HepG2 (cell line): ENCODE measurements at regions not wholly inside any gene's neighbourhood (a gene's known extent, or its start where the extent isn't known, plus 50 kb on each side); places are given as distances from the start of the nearest gene placed in this dataset.

Source experiments
- ATAC-seq: fragments of 200-7000 bp; cut with Tn5 transposase; 3 replicates; pipeline ENCODE4 v1.9.1; 2020; ENCODE audit warnings: mild to moderate bottlenecking, moderate library complexity
- BruUV-seq: library from RNA; stranded (reverse); fragments of 400-500 nt; replicated peaks from 2 replicates; lab custom pipeline; 2021; lab: Mats Ljungman, UMichigan
- CTCF ChIA-PET: fragments of 300-600 bp; formaldehyde crosslinking; extraction: SDS; loops from one replicate; lab custom pipeline; 2021; ENCODE audit warnings: low total read pairs, inconsistent platforms, low intra/inter-chr PET ratio; lab: Yijun Ruan, JAX
- POLR2A ChIA-PET: fragments of 350-600 bp; sonication (Branson Sonifier 250); formaldehyde crosslinking; loops from one replicate; lab custom pipeline; 2020; ENCODE audit warnings: antibody characterized with exemption, inconsistent platforms; lab: Yijun Ruan, JAX
- DNase-seq: peaks from one replicate; pipeline ENCODE4 v3.0.0-alpha.2; 2015; ENCODE audit warnings: low spot score
- FAIRE-seq: peaks from 3 replicates; lab custom pipeline; 2011; peaks lifted over from hg19 to GRCh38; lab: Jason Lieb, UNC
- H2AFZ ChIP-seq: one replicate; pipeline ENCODE4 v1.6.1; 2011; ENCODE audit warnings: low read length, inconsistent platforms
- H3K27ac ChIP-seq: fragments of 300-600 bp; 3 replicates; pipeline ENCODE4 v1.8.0; 2011; ENCODE audit warnings: mixed run types, mild to moderate bottlenecking, mixed read lengths, low read length, inconsistent platforms; ENCODE audit not compliant: insufficient read depth; ENCODE audit errors: extremely low read length
- H3K27me3 ChIP-seq, 2 experiments: fragments of 200-600 bp in 1 of 2; 2 replicates in 1 of 2; 3 replicates in 1 of 2; pipeline versions ENCODE4 v1.6.0 to v1.8.0; 2011; ENCODE audit warnings: low read length in 2 of 2, mild to moderate bottlenecking in 2 of 2, moderate library complexity in 2 of 2, inconsistent platforms in 1 of 2; ENCODE audit not compliant: insufficient read depth in 2 of 2, control insufficient read depth in 1 of 2
- H3K36me3 ChIP-seq, 2 experiments: fragments of 200-600 bp in 1 of 2; replicated peaks in 1 of 2; 2 replicates in 1 of 2; 3 replicates in 1 of 2; pipeline versions ENCODE4 v1.5.1 to v1.8.0; 2011; ENCODE audit warnings: low read length in 2 of 2, inconsistent platforms in 1 of 2; ENCODE audit not compliant: insufficient read depth in 2 of 2, control insufficient read depth in 1 of 2
- H3K4me1 ChIP-seq: 2 replicates; pipeline ENCODE4 v1.5.1; 2012; ENCODE audit warnings: low read length, inconsistent platforms; ENCODE audit not compliant: insufficient read depth
- H3K4me2 ChIP-seq: 2 replicates; pipeline ENCODE4 v1.6.0; 2011; ENCODE audit warnings: low read depth, low read length, inconsistent platforms
- H3K4me3 ChIP-seq, 3 experiments: fragments of 200-600 bp in 1 of 3; sonication (generic), shearing (Covaris generic) in 1 of 3; replicated peaks in 1 of 3; 2 replicates each; pipeline ENCODE4 v1.5.1; 2011 to 2016; ENCODE audit warnings: low read length in 3 of 3, inconsistent platforms in 2 of 3, low read depth in 2 of 3, mild to moderate bottlenecking in 2 of 3, control low read depth in 1 of 3, mixed read lengths in 1 of 3; ENCODE audit not compliant: insufficient read depth in 1 of 3
- H3K79me2 ChIP-seq: one replicate; pipeline ENCODE4 v1.6.1; 2011; ENCODE audit warnings: low read length, inconsistent platforms; ENCODE audit not compliant: insufficient read depth
- H3K9ac ChIP-seq: 2 replicates; pipeline ENCODE4 v1.6.0; 2011; ENCODE audit warnings: mild to moderate bottlenecking, low read depth, low read length, inconsistent platforms; ENCODE audit not compliant: insufficient read depth
- H3K9me3 ChIP-seq: 2 replicates; pipeline ENCODE4 v1.5.1; 2012; ENCODE audit warnings: mild to moderate bottlenecking, low read length
- H4K20me1 ChIP-seq: 2 replicates; pipeline ENCODE4 v1.6.0; 2011; ENCODE audit warnings: inconsistent platforms, mild to moderate bottlenecking, low read length, moderate library complexity; ENCODE audit not compliant: insufficient read depth
- ATM ChIP-seq: fragments of 450-650 bp; IDR thresholded peaks from 2 replicates; pipeline ENCODE4 v1.7.1; 2017; ENCODE audit warnings: mild to moderate bottlenecking, borderline replicate concordance
- ATRX ChIP-seq: sonication (generic); formaldehyde crosslinking; IDR thresholded peaks from 2 replicates; pipeline ENCODE4 v1.4.0; 2020; ENCODE audit warnings: missing genetic modification reagents, borderline replicate concordance
- HNF4A ChIP-seq: sonication (generic); formaldehyde crosslinking; IDR thresholded peaks from 2 replicates; pipeline ENCODE4 v1.4.0; 2020; ENCODE audit warnings: missing genetic modification reagents
- TBX3 ChIP-seq: fragments of 450-650 bp; IDR thresholded peaks from 2 replicates; pipeline ENCODE4 v1.6.1; 2017; ENCODE audit warnings: antibody characterized with exemption, mild to moderate bottlenecking, inconsistent platforms, borderline replicate concordance
- TSC22D2 ChIP-seq: sonication (generic); formaldehyde crosslinking; IDR thresholded peaks from 2 replicates; pipeline ENCODE4 v1.5.1; 2020; ENCODE audit warnings: missing genetic modification reagents, mild to moderate bottlenecking, borderline replicate concordance
- ZNF224 ChIP-seq: sonication (generic); formaldehyde crosslinking; IDR thresholded peaks from 2 replicates; pipeline ENCODE4 v1.5.0; 2020; ENCODE audit warnings: mild to moderate bottlenecking, missing genetic modification reagents
- ZNF230 ChIP-seq: sonication (generic); formaldehyde crosslinking; IDR thresholded peaks from 2 replicates; pipeline ENCODE4 v1.4.0; 2020; ENCODE audit warnings: mild to moderate bottlenecking, missing genetic modification reagents
- ZNF34 ChIP-seq: sonication (generic); formaldehyde crosslinking; IDR thresholded peaks from 2 replicates; pipeline ENCODE4 v1.4.0; 2020; ENCODE audit warnings: mild to moderate bottlenecking, missing genetic modification reagents, borderline replicate concordance
- ZNF619 ChIP-seq: sonication (generic); formaldehyde crosslinking; IDR thresholded peaks from 2 replicates; pipeline ENCODE4 v1.4.0; 2020; ENCODE audit warnings: mild to moderate bottlenecking, missing genetic modification reagents
- WGBS: methylation state at CpG from one replicate; pipeline ENCODE4 v1.1.6; 2017; ENCODE audit warnings: low lambda C conversion rate; 5-methylcytosine and 5-hydroxymethylcytosine counted together
- in situ Hi-C: cut with HindIII; loops from 2 replicates; pipeline ENCODE4 v1.10.0; 2017; ENCODE audit warnings: low pct_unique_long_range_greater_than_20kb; ENCODE audit not compliant: extremely low pct_ligation_motif_present
- intact Hi-C: fragments of 100-400 bp; cut with micrococcal nuclease; formaldehyde crosslinking; loops from one replicate; pipeline ENCODE4 v1.10.0; 2022; ENCODE audit not compliant: unreplicated experiment
- TF ChIP-seq, protein P1 (sequence below): sonication (generic); formaldehyde crosslinking; IDR thresholded peaks from 2 replicates; pipeline ENCODE4 v1.4.0; 2020; ENCODE audit warnings: missing genetic modification reagents
- TF ChIP-seq, protein P2 (sequence below): sonication (generic); formaldehyde crosslinking; IDR thresholded peaks from 2 replicates; pipeline ENCODE4 v1.5.0; 2020; ENCODE audit warnings: missing genetic modification reagents
- TF ChIP-seq, protein P3 (sequence below): IDR thresholded peaks from 2 replicates; pipeline ENCODE4 v1.6.1; 2012; ENCODE audit warnings: low read length, improper control_type of control experiment

DNA sequence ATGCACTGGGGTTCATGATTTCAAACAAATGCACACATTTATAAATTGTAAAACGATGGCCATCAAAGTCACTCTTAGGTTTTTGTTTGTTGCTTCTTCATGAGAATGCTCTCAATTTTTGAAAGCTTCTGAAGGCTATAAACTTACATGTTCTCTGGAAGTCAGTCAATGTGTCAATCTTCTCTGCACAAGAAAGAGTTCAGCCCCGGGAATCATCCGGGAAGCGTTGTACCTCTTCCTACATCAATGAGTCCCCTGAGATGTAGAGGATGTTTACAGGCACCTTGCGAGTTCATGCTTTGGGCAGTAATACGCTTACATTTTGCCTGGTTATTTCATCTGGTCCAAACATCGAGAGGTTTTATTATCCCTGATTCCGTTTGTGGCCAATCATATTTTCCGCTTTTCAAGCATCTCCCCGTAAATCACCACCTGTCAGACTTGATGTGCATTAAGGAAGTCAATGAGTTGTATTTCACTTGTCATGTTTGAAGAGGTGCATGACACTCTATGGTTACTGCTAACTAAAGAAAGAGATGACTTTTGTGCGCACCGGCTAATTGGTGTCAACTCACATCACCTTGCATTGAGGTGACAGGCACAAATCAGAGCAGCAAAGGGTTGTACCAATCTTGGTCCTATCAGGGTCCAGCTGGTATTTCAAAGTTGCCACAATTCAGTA lies 750.7 kb downstream of the SORCS3 start:
- DNase-seq: no peak
- POLR2A ChIA-PET: no interaction called here

DNA sequence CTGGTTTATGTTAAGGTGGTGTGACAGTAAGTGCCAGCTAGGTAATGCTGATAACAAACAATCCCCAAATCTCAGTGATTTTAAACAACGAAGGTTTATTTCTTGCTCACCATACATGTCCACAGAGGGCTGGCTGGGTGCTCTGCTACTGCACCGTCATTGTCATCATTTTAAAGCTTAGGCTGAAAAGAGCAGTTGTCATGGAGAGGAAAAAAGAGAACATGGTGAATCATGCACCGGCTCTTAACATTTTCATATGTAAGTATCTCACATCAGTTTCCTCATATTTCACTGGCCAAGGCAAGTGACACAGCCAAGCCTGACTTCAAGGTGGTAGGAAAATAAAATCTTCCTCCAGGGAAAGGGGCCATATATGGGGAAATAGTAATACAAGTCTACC lies 746.9 kb downstream of the SORCS3 start:
- in situ Hi-C loops: no loop called here
- no peak overlapping the region for H3K4me3 ChIP-seq
- DNase-seq (no peak), ATAC-seq (no peak), FAIRE-seq (no peak)
- H3K4me2 ChIP-seq: no peak overlapping the region
- H3K9ac ChIP-seq: no peak overlapping the region
- H4K20me1 ChIP-seq: no peaks in the 10 kb centered on the region
- ChIA-PET POLR2A (no interaction called here), CTCF (no interaction called here)
- intact Hi-C loops: no loop called here
- BruUV-seq: no TSS peak
- no peak overlapping the region for H2AFZ ChIP-seq
- no peak overlapping the region for H3K27ac ChIP-seq
- H3K36me3 ChIP-seq: no peaks in the 10 kb centered on the region
- H3K9me3 ChIP-seq: peaks cover 75% of the 10 kb centered on the region
- no peaks in the 10 kb centered on the region for H3K4me1 ChIP-seq
- WGBS: 0% methylated on average over 3 of the region's 3 CpGs
- H3K79me2 ChIP-seq: no peaks in the 10 kb centered on the region
- no peaks in the 10 kb centered on the region for H3K27me3 ChIP-seq
- TF ChIP-seq, protein P1, sequence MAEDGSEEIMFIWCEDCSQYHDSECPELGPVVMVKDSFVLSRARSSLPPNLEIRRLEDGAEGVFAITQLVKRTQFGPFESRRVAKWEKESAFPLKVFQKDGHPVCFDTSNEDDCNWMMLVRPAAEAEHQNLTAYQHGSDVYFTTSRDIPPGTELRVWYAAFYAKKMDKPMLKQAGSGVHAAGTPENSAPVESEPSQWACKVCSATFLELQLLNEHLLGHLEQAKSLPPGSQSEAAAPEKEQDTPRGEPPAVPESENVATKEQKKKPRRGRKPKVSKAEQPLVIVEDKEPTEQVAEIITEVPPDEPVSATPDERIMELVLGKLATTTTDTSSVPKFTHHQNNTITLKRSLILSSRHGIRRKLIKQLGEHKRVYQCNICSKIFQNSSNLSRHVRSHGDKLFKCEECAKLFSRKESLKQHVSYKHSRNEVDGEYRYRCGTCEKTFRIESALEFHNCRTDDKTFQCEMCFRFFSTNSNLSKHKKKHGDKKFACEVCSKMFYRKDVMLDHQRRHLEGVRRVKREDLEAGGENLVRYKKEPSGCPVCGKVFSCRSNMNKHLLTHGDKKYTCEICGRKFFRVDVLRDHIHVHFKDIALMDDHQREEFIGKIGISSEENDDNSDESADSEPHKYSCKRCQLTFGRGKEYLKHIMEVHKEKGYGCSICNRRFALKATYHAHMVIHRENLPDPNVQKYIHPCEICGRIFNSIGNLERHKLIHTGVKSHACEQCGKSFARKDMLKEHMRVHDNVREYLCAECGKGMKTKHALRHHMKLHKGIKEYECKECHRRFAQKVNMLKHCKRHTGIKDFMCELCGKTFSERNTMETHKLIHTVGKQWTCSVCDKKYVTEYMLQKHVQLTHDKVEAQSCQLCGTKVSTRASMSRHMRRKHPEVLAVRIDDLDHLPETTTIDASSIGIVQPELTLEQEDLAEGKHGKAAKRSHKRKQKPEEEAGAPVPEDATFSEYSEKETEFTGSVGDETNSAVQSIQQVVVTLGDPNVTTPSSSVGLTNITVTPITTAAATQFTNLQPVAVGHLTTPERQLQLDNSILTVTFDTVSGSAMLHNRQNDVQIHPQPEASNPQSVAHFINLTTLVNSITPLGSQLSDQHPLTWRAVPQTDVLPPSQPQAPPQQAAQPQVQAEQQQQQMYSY (CRISPR knock-in tag): no peak
- TF ChIP-seq ZNF619 (CRISPR knock-in tag) (no peak), ZNF34 (CRISPR knock-in tag) (no peak), HNF4A (CRISPR knock-in tag) (no peak), TBX3 (no peak), ZNF230 (no peak)
- TF ChIP-seq, protein P2, sequence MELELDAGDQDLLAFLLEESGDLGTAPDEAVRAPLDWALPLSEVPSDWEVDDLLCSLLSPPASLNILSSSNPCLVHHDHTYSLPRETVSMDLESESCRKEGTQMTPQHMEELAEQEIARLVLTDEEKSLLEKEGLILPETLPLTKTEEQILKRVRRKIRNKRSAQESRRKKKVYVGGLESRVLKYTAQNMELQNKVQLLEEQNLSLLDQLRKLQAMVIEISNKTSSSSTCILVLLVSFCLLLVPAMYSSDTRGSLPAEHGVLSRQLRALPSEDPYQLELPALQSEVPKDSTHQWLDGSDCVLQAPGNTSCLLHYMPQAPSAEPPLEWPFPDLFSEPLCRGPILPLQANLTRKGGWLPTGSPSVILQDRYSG (CRISPR knock-in tag): no peak
- TF ChIP-seq, protein P3, sequence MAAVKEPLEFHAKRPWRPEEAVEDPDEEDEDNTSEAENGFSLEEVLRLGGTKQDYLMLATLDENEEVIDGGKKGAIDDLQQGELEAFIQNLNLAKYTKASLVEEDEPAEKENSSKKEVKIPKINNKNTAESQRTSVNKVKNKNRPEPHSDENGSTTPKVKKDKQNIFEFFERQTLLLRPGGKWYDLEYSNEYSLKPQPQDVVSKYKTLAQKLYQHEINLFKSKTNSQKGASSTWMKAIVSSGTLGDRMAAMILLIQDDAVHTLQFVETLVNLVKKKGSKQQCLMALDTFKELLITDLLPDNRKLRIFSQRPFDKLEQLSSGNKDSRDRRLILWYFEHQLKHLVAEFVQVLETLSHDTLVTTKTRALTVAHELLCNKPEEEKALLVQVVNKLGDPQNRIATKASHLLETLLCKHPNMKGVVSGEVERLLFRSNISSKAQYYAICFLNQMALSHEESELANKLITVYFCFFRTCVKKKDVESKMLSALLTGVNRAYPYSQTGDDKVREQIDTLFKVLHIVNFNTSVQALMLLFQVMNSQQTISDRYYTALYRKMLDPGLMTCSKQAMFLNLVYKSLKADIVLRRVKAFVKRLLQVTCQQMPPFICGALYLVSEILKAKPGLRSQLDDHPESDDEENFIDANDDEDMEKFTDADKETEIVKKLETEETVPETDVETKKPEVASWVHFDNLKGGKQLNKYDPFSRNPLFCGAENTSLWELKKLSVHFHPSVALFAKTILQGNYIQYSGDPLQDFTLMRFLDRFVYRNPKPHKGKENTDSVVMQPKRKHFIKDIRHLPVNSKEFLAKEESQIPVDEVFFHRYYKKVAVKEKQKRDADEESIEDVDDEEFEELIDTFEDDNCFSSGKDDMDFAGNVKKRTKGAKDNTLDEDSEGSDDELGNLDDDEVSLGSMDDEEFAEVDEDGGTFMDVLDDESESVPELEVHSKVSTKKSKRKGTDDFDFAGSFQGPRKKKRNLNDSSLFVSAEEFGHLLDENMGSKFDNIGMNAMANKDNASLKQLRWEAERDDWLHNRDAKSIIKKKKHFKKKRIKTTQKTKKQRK: no peak

More for the DNA sequence above, 750.7 kb downstream of the SORCS3 start:
- Histone ChIP-seq H4K20me1 (no peaks in the 10 kb centered on the region), H3K36me3 (no peaks in the 10 kb centered on the region), H3K4me2 (no peak overlapping the region), H3K27ac (no peak overlapping the region), H3K27me3 (no peaks in the 10 kb centered on the region), H3K4me1 (no peaks in the 10 kb centered on the region), H3K9ac (no peak overlapping the region), H3K4me3 (no peak overlapping the region), H2AFZ (no peak overlapping the region), H3K79me2 (no peaks in the 10 kb centered on the region), H3K9me3 (peaks cover 66% of the 10 kb centered on the region)
- no TSS peak for BruUV-seq
- intact Hi-C loops (no loop called here), in situ Hi-C loops (no loop called here)
- TF ChIP-seq TSC22D2 (CRISPR knock-in tag): no peak
- no peak for TF ChIP-seq ZNF224 (CRISPR knock-in tag)
- no peak for TF ChIP-seq ATRX (CRISPR knock-in tag)
- TF ChIP-seq ATM: no peak
- CTCF ChIA-PET: no interaction called here
- WGBS: 35% methylated on average over 12 of the region's 12 CpGs
- ATAC-seq (no peak), FAIRE-seq (no peak)
